ENCODE measurements at regions not wholly inside any gene's neighbourhood (a gene's known extent, or its start where the extent isn't known, plus 50 kb on each side); places are given as distances from the start of the nearest gene placed in this dataset.
"Not testable (repeated sequence)": the region's sequence is repeated elsewhere in the genome, so short reads cannot be mapped to it uniquely, and the experiment has no call there.

DNA sequence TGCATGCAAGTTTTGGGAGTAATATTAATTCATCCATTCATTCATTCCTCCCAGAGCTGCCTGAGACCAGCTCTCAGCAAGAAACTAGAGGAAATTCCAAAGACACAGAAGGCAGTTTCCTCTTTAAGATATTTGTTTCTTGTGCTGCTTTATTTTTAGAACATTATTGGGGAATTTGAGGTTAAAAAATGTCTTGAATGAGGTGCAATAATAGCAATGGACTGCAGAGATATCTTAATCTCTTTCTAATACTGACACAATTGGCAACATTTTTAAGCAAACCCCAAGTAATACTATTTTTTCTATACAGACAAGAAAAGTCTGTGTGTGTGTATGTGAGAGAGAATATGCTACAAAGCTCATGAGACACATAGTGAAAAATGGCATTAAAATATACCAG is 190.2 kb upstream of the USP15 start:
- no peak overlapping the region for H3K23ac ChIP-seq (ENCODE audit: low read length in 2 of 2)
- H2BK15ac ChIP-seq (ENCODE audit: low read depth, poor library complexity, severe bottlenecking) = no peak overlapping the region
- no peaks in the 10 kb centered on the region for H3K36me3 ChIP-seq (ENCODE audit: control insufficient read depth in 1 of 2, insufficient read depth in 2 of 2, low read depth in 1 of 2, low read length in 2 of 2)
- no peak for DNase-seq
- H2BK12ac ChIP-seq (ENCODE audit: low read length in 2 of 2) = no peak overlapping the region
- no peak overlapping the region for H3K9ac ChIP-seq (ENCODE audit: low read length)
- no peak overlapping the region for H4K8ac ChIP-seq (ENCODE audit: low read length)
- no peak overlapping the region for H3K27ac ChIP-seq (ENCODE audit: low read length, poor library complexity, severe bottlenecking)
- H3K18ac ChIP-seq (ENCODE audit: low read depth in 1 of 2, low read length in 2 of 2) = no peak overlapping the region
- H2AK5ac ChIP-seq (ENCODE audit: low read length, severe bottlenecking) = no peak overlapping the region
- no peak overlapping the region for H2AFZ ChIP-seq (ENCODE audit: low read depth, low read length)
- no peak overlapping the region for H2BK120ac ChIP-seq (ENCODE audit: low read depth, low read length)
- H3K79me1 ChIP-seq (replicated peaks; ENCODE audit: low read length, poor library complexity, severe bottlenecking) = no peaks in the 10 kb centered on the region
- H3K27me3 ChIP-seq (ENCODE audit: control insufficient read depth in 1 of 2, insufficient read depth in 1 of 2, low read length in 2 of 2) = no peaks in the 10 kb centered on the region
- no peak overlapping the region for H4K91ac ChIP-seq (ENCODE audit: low read length)
- H3K4me2 ChIP-seq (ENCODE audit: low read length, poor library complexity, severe bottlenecking) = no peak overlapping the region
- H3K4me3 ChIP-seq (ENCODE audit: insufficient read depth in 1 of 2, low read depth in 1 of 2, low read length in 2 of 2) = no peak overlapping the region
- H3K14ac ChIP-seq (ENCODE audit: low read length in 2 of 2) = no peak overlapping the region
- no peaks in the 10 kb centered on the region for H3K4me1 ChIP-seq (ENCODE audit: control insufficient read depth, insufficient read depth, low read depth, low read length)
- H2BK5ac ChIP-seq (ENCODE audit: low read depth, low read length, poor library complexity, severe bottlenecking) = no peak overlapping the region
- H3K9me3 ChIP-seq (ENCODE audit: control insufficient read depth, low read length) = no peaks in the 10 kb centered on the region
- no peak overlapping the region for H3K4ac ChIP-seq (ENCODE audit: low read depth in 1 of 2, low read length in 2 of 2)

DNA sequence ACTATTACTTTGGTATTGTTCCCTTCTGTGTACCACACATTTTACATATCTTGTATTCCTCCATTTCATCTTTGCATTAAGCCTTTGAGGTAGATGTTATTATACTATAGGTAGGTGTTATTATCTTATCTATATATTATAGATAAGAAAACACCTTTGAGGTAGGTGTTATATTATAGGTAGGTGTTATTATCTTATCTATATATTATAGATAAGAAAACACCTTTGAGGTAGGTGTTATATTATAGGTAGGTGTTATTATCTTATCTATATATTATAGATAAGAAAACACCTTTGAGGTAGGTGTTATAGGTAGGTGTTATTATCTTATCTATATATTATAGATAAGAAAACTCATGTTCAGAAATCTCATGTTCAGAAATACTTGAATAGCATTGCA is 187.0 kb upstream of the USP15 start:
- not testable (repeated sequence) for H3K9me3 ChIP-seq (ENCODE audit: control insufficient read depth, low read length); H3K4me2 ChIP-seq (ENCODE audit: low read length, poor library complexity, severe bottlenecking); H2BK5ac ChIP-seq (ENCODE audit: low read depth, low read length, poor library complexity, severe bottlenecking); H3K36me3 ChIP-seq (ENCODE audit: control insufficient read depth in 1 of 2, insufficient read depth in 2 of 2, low read depth in 1 of 2, low read length in 2 of 2); H2AFZ ChIP-seq (ENCODE audit: low read depth, low read length); H2BK120ac ChIP-seq (ENCODE audit: low read depth, low read length); H3K79me1 ChIP-seq (replicated peaks; ENCODE audit: low read length, poor library complexity, severe bottlenecking); H3K9ac ChIP-seq (ENCODE audit: low read length); H2BK12ac ChIP-seq (ENCODE audit: low read length in 2 of 2); H2AK5ac ChIP-seq (ENCODE audit: low read length, severe bottlenecking); H3K23ac ChIP-seq (ENCODE audit: low read length in 2 of 2); H3K27ac ChIP-seq (ENCODE audit: low read length, poor library complexity, severe bottlenecking); H3K18ac ChIP-seq (ENCODE audit: low read depth in 1 of 2, low read length in 2 of 2); H3K27me3 ChIP-seq (ENCODE audit: control insufficient read depth in 1 of 2, insufficient read depth in 1 of 2, low read length in 2 of 2); DNase-seq; H4K8ac ChIP-seq (ENCODE audit: low read length); H3K4ac ChIP-seq (ENCODE audit: low read depth in 1 of 2, low read length in 2 of 2); H4K91ac ChIP-seq (ENCODE audit: low read length); H3K4me1 ChIP-seq (ENCODE audit: control insufficient read depth, insufficient read depth, low read depth, low read length); H3K4me3 ChIP-seq (ENCODE audit: insufficient read depth in 1 of 2, low read depth in 1 of 2, low read length in 2 of 2); H3K14ac ChIP-seq (ENCODE audit: low read length in 2 of 2); H2BK15ac ChIP-seq (ENCODE audit: low read depth, poor library complexity, severe bottlenecking)

DNA sequence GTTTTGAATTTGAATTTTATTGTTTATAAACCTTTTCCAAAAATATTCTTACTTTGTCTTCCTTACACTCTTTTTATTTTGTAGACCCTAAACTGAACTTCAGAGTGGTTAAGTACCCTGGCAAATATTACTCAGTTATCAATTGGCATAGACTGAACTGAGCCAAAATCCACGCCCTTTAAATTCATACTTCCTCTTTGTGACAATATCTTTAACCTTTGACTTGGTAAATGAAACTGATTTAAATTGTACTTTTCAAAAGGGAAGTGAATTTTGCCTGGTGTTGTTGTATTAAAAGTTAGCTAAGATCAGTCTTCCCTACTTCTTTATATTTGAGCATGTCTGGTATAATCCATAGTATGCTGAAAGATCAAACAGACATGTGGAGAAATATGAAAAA is 184.3 kb upstream of the USP15 start:
- H2BK15ac ChIP-seq (ENCODE audit: low read depth, poor library complexity, severe bottlenecking) = no peak overlapping the region
- H3K14ac ChIP-seq (ENCODE audit: low read length in 2 of 2) = no peak overlapping the region
- H3K36me3 ChIP-seq (ENCODE audit: control insufficient read depth in 1 of 2, insufficient read depth in 2 of 2, low read depth in 1 of 2, low read length in 2 of 2) = no peaks in the 10 kb centered on the region
- H3K4me3 ChIP-seq (ENCODE audit: insufficient read depth in 1 of 2, low read depth in 1 of 2, low read length in 2 of 2) = no peak overlapping the region
- WGBS = no CpG with 5 or more reads among the region's 1 CpG
- H4K8ac ChIP-seq (ENCODE audit: low read length) = no peak overlapping the region
- H3K9ac ChIP-seq (ENCODE audit: low read length) = no peak overlapping the region
- no peak overlapping the region for H3K18ac ChIP-seq (ENCODE audit: low read depth in 1 of 2, low read length in 2 of 2)
- H3K23ac ChIP-seq (ENCODE audit: low read length in 2 of 2) = no peak overlapping the region
- no peaks in the 10 kb centered on the region for H3K4me1 ChIP-seq (ENCODE audit: control insufficient read depth, insufficient read depth, low read depth, low read length)
- no peak overlapping the region for H3K4ac ChIP-seq (ENCODE audit: low read depth in 1 of 2, low read length in 2 of 2)
- H2AFZ ChIP-seq (ENCODE audit: low read depth, low read length) = no peak overlapping the region
- no peaks in the 10 kb centered on the region for H3K79me1 ChIP-seq (replicated peaks; ENCODE audit: low read length, poor library complexity, severe bottlenecking)
- no peak for DNase-seq
- no peak overlapping the region for H2AK5ac ChIP-seq (ENCODE audit: low read length, severe bottlenecking)
- H3K27ac ChIP-seq (ENCODE audit: low read length, poor library complexity, severe bottlenecking) = no peak overlapping the region
- H2BK5ac ChIP-seq (ENCODE audit: low read depth, low read length, poor library complexity, severe bottlenecking) = no peak overlapping the region
- no peak overlapping the region for H3K4me2 ChIP-seq (ENCODE audit: low read length, poor library complexity, severe bottlenecking)
- H2BK12ac ChIP-seq (ENCODE audit: low read length in 2 of 2) = no peak overlapping the region
- no peak overlapping the region for H4K91ac ChIP-seq (ENCODE audit: low read length)
- no peak overlapping the region for H2BK120ac ChIP-seq (ENCODE audit: low read depth, low read length)
- H3K9me3 ChIP-seq (ENCODE audit: control insufficient read depth, low read length) = no peaks in the 10 kb centered on the region
- no peaks in the 10 kb centered on the region for H3K27me3 ChIP-seq (ENCODE audit: control insufficient read depth in 1 of 2, insufficient read depth in 1 of 2, low read length in 2 of 2)

DNA sequence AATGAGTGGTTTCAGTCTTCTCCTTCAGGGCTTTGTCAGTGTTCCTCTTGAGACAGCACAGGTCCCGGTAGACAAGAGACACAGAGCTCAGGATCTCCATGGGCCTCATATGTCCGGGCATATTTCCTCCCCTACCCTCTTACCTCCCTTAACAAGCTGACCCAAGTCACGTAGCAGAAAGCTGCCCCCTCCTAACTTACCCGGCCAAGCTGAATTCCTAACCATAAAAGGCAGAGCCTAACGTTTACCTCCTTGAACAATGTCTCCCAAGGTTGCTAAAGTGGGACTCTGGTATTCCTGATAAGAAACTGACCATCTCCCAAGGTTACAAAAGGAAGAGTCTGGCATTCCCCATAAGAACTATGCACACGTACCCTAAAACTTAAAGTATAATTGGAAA is 182.2 kb upstream of the USP15 start:
- Histone ChIP-seq H2AFZ (ENCODE audit: low read depth, low read length) (no peak overlapping the region), H3K27ac (ENCODE audit: low read length, poor library complexity, severe bottlenecking) (no peak overlapping the region), H3K4ac (ENCODE audit: low read depth in 1 of 2, low read length in 2 of 2) (no peak overlapping the region), H3K14ac (ENCODE audit: low read length in 2 of 2) (no peak overlapping the region), H3K4me3 (ENCODE audit: insufficient read depth in 1 of 2, low read depth in 1 of 2, low read length in 2 of 2) (no peak overlapping the region), H3K4me1 (ENCODE audit: control insufficient read depth, insufficient read depth, low read depth, low read length) (no peaks in the 10 kb centered on the region), H3K27me3 (ENCODE audit: control insufficient read depth in 1 of 2, insufficient read depth in 1 of 2, low read length in 2 of 2) (no peaks in the 10 kb centered on the region), H3K9me3 (ENCODE audit: control insufficient read depth, low read length) (no peaks in the 10 kb centered on the region), H3K36me3 (ENCODE audit: control insufficient read depth in 1 of 2, insufficient read depth in 2 of 2, low read depth in 1 of 2, low read length in 2 of 2) (no peaks in the 10 kb centered on the region), H3K79me1 (replicated peaks; ENCODE audit: low read length, poor library complexity, severe bottlenecking) (no peaks in the 10 kb centered on the region), H3K9ac (ENCODE audit: low read length) (no peak overlapping the region), H3K23ac (ENCODE audit: low read length in 2 of 2) (no peak overlapping the region), H3K18ac (ENCODE audit: low read depth in 1 of 2, low read length in 2 of 2) (no peak overlapping the region), H2BK15ac (ENCODE audit: low read depth, poor library complexity, severe bottlenecking) (no peak overlapping the region), H2BK120ac (ENCODE audit: low read depth, low read length) (no peak overlapping the region), H3K4me2 (ENCODE audit: low read length, poor library complexity, severe bottlenecking) (no peak overlapping the region), H2BK12ac (ENCODE audit: low read length in 2 of 2) (no peak overlapping the region), H2AK5ac (ENCODE audit: low read length, severe bottlenecking) (no peak overlapping the region), H4K91ac (ENCODE audit: low read length) (no peak overlapping the region), H4K8ac (ENCODE audit: low read length) (no peak overlapping the region), H2BK5ac (ENCODE audit: low read depth, low read length, poor library complexity, severe bottlenecking) (no peak overlapping the region)
- DNase-seq = no peak
- 58% methylated on average over 6 of the region's 6 CpGs for WGBS

All from mesenchymal stem cell (in vitro differentiated cells and primary cell).